NB4 (cell line): ENCODE measurements at regions not wholly inside any gene's neighbourhood (a gene's known extent, or its start where the extent isn't known, plus 50 kb on each side); places are given as distances from the start of the nearest gene placed in this dataset.

Experiments
- MAX ChIP-seq: IDR thresholded peaks from 2 replicates; pipeline ENCODE4 v1.6.1; 2011; ENCODE audit warnings: low read depth, low read length
- POLR2A ChIP-seq: IDR thresholded peaks from 2 replicates; pipeline ENCODE4 v1.6.1; 2011; ENCODE audit warnings: mild to moderate bottlenecking; ENCODE audit not compliant: insufficient read length; ENCODE audit errors: extremely low read depth
- TF ChIP-seq, protein P1 (sequence below): IDR thresholded peaks from one replicate; pipeline ENCODE4 v1.5.1; 2012; ENCODE audit warnings: low read depth, low read length

DNA sequence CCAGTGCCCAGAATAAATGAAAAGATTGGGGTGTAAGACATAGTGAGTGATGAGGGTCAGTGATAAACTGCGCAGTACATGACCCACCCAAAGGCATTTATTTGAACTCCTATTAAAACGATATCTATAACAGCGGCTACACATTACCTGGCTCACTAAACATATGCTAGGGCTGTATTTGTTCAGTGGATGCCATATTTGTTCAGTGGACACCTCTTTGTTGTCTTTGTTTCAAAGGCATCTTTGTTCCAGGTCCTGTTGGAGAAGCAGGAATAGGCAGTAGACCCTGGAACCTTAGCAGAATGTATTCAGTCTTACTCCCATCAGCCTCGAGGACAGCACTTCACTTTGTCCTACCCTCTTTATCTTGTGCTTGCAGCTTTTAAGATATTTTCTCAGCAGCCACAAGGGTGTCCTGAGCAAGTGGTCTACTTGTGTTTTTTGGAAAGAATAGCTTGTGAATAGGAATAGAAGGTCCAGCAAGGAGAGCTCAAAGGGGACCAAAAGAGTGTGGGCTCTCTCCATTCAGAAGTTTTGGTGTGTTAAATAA, 650.8 kb upstream of the FANCL start:
- TF ChIP-seq, protein P1, sequence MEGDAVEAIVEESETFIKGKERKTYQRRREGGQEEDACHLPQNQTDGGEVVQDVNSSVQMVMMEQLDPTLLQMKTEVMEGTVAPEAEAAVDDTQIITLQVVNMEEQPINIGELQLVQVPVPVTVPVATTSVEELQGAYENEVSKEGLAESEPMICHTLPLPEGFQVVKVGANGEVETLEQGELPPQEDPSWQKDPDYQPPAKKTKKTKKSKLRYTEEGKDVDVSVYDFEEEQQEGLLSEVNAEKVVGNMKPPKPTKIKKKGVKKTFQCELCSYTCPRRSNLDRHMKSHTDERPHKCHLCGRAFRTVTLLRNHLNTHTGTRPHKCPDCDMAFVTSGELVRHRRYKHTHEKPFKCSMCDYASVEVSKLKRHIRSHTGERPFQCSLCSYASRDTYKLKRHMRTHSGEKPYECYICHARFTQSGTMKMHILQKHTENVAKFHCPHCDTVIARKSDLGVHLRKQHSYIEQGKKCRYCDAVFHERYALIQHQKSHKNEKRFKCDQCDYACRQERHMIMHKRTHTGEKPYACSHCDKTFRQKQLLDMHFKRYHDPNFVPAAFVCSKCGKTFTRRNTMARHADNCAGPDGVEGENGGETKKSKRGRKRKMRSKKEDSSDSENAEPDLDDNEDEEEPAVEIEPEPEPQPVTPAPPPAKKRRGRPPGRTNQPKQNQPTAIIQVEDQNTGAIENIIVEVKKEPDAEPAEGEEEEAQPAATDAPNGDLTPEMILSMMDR: no peak
- no peak for TF ChIP-seq POLR2A
- no peak for TF ChIP-seq MAX
